NK-92 treated with Interleukin-12 subunit alpha and Interleukin-12 subunit beta, amount 100 ng/mL, for 24 hours (cell line): ENCODE measurements at regions not wholly inside any gene's neighbourhood (a gene's known extent, or its start where the extent isn't known, plus 50 kb on each side); places are given as distances from the start of the nearest gene placed in this dataset.

Experiments
- DNase-seq: peaks from one replicate; lab custom pipeline; 2025; lab: John Stamatoyannopoulos, UW

DNA sequence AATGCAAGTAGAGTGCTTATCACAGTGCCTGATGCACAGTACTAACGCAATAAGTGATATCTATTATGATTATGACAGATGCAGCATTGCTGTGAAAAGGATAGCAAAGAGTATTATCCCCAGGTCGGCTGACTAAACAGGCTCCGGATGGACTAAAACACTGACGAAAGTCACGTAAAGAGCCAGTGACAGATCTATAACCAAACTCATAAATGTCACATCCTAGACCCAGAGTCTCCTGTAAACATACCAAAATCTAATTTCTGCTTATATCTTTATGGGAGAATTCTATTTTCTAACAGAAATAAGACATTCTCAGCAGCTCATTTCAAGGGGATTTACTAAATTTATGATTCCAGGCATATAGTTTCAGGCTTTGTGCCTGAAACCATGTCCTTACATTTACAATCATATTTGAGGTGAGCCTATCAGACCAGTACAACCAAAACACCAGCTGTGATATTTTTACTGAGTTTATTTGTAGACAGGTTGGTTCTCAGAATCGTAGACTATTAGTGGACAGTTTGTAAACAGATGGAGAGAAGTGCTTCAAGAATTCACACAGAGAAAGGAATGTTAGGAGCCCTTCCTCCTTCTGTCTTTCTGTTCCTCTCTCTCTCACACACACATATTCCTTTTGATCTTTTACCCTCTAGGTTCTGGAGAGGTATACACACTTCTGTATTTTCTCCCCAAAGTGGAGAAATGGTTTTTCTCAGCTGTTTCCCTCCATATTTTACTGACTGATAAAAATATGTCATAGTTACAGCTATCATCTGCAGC is 52.4 kb upstream of the WDR26 start:
- DNase-seq, result no peak

DNA sequence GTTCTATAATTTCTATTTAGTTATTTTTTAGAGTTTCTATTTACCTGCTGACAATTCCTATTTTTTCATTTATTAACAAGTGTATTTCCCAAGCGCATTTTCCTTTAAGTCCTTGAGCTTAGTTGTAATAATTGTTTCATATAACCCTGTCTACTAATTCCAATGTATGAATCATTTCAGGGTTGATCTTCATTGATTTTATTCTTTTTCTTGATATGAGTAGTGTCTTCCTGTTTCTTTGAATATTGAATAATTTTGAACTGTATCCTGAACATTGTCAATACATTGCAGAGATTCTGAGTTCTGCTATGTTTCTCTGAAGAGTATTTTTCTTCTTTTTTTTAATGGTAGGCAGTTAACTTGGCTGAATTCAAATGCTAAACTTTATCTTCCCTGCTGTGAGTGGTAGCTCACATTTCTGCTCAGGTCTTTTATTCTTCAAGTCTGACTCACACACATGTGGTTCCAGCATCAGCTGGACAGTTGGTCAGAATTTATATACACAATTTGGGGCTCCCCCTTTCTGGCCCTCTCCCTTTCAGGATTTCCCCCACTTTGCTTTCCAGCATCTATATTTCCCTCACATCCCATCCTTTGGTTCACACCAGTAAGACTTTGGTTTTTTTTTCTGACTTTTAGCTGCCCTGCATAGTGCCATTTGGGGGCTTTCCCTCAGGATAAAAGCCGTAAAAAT is 54.4 kb upstream of the WDR26 start:
- DNase-seq, result no peak

DNA sequence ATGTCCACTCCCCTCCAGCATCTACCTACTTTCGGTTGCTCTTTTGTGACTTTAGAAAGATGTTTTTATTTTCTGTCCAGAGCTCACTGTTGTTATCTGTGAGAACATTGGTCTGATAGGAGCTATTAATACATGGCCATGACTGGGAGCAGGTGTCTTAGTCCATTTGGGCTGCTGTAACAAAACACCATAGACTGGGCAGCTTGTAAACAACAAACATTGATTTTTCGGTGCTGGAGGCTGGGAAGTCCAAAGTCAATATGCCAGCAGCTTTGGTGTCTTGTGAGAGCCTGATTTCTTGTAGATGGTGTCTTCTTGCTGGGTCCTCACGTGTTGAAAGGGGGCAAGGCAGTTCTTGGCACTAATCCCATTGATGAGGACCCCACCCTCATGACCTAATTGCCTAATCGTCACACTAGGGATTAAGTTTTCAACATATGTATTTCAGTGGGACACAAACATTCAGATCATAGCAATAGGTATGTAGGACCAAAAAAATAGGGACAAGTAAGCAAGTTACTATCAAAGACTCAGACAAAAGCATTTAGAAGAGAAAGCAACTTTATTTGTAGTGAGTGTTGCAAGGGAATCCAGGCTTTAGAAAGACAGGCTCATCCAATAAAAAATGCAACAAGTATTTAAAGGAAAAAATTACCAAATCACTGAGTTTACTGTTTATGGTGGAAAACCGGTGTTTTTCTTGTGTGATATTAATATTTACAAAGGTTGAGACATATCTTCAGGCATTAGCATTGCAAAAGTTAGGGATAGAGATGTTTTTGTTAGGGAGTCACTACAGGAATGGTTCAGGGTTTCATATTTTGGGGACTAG is 55.2 kb upstream of the WDR26 start:
- no peak for DNase-seq

DNA sequence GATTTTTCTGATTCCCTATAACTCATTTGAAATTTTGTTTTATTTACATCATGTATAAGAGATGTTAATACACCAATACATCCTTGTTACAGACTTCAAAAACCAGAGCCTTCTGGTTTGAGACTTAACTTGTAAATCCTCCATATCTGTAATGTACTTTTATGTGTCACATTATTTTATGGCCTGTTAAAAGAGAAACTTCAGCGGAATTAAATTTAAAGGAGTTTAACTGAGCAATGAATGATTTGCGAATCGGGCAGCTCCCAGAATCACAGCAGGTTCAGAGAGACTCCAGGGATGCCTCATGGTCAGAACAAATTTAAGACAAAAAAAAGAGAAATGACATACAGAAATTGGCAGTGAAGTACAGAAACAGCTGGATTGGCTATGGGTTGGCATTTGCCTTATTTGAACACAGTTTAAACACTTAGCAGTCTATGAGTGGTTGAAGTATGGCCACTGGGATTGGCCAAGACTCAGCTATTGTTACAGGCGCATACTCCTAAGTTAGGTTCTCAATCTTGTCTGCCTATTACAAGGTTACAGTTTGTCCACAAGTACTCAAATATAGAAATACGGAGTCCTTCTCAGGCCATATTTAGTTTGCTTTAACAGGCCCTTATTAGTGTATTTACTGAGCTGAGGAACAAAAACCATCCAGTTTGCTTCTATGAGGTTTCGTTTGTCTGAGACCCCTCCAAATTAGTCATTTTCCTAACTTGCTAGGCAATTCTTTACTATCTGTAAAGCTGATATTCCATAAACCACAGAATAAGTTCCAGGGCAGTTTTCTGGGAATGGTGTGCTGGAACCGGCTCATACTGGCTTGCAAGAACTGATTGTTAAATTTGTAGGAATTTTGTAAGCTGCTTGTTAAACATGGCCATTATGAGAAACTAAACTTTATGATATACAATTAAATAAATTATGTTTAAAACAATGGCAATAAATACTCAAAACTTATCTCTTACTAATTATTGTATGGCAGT is 56.2 kb upstream of the WDR26 start:
- DNase-seq, result no peak

DNA sequence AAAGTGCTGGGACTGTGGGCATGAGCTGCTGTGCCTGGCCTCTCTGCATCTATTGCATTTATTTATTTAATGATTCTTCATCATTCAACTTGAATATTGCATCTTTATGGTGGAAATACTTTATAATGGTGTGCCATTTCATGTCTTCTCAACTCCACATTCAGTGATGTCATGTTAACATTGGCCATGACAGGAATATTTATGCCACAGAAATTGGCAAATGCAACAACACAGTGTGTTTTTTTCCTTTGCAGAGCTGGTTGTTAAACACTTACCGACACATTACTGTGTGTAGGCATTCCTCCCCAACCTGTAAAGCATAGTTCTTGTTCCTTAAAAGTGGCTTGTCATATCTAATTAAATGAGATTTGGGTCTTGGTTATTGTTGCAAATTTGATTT is 57.4 kb upstream of the WDR26 start:
- no peak for DNase-seq

DNA sequence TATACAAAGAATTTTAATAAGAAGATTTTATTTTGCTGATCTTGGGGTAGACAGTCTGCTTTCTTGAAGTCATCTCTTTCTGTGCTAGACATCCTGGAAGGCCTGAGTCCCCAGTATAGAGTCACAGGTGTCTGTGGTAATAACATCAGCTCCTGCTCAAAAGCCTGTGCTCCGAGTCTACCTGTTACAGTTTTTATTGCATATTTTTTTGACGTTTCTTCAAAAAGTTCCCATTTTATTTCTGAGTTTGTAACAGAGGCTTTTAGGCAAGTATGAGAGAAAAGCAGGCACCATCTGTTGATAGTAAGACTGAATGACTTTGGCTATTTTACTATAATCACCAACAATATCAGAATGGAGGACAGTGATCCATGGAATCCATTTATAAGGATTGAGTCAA is 58.0 kb upstream of the WDR26 start:
- DNase-seq, result no peak

DNA sequence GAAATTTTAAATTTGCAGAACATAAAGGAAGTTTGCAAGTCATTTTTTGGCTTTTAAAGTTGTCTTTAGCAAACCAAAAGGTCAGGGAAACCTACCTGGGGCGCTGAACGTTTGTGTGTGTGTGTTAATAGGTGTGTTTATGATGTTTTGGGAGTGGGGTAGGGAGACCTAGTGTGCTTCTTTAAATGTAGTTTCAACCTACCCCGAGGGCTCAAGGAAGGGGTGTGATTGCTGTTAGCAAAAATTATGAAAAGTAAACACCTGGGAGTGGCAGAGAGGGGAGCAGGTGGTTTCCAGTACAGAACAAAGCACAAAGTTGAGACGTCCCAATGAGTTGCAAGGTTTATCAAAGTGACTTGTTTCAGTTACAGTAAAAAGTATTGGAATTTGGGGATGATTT is 58.7 kb upstream of the WDR26 start:
- DNase-seq, result no peak

DNA sequence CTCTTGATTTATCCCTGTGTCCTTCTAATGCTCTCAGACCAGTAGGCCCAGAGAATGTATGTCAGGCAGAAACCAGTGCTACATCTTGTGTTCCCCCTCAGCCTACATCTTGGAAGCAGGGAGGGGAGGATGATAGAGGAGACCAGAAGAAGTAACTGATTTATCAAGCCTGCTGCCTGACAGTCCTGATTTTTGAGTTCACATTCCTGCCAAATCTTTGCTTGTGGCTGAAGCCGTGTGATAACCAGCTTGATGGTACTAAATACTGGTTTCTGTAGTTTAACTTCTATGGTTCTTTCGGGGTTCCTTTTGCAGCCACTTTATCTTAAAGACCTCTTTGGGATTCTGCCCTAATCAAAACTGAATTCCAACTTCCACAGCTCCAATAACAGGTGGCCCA is 59.7 kb upstream of the WDR26 start:
- DNase-seq, result no peak

DNA sequence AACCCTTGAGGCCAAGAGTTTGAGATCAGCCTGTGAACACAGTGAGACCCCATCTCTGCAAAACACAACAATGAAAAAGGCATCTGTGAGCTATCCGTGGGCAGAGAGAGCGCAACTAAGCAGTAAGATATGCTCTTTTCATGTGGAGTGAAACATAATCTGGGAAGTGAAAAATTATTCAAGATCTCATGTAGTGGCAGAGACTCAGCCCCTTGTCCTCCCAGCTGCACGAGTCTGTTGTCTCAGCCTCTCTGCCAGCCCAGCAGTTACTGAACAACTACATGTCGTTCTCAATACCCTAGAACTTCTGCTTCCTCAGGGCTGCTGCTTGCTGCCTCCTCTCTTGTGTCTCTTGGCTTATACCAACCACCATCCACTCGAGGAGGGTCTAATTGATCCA is 61.3 kb upstream of the WDR26 start:
- DNase-seq, result no peak

DNA sequence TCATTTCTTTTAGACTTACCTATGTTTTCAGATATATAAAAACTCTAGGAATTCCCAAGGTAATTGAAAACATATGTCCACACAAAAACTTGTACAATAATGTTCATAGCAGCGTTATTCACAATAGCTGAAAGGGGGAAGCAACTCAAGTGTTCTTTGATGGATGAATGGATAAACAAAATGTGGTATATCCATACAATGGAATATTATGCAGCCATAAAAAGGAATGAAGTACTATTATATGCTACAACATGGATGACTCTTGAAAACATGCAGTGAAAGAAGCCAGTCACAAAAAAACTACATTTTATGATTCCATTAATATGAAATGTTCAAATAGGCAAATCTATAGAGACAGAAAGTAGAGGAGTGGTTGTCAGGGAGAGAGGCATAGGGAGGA is 62.2 kb upstream of the WDR26 start:
- DNase-seq, result no peak

DNA sequence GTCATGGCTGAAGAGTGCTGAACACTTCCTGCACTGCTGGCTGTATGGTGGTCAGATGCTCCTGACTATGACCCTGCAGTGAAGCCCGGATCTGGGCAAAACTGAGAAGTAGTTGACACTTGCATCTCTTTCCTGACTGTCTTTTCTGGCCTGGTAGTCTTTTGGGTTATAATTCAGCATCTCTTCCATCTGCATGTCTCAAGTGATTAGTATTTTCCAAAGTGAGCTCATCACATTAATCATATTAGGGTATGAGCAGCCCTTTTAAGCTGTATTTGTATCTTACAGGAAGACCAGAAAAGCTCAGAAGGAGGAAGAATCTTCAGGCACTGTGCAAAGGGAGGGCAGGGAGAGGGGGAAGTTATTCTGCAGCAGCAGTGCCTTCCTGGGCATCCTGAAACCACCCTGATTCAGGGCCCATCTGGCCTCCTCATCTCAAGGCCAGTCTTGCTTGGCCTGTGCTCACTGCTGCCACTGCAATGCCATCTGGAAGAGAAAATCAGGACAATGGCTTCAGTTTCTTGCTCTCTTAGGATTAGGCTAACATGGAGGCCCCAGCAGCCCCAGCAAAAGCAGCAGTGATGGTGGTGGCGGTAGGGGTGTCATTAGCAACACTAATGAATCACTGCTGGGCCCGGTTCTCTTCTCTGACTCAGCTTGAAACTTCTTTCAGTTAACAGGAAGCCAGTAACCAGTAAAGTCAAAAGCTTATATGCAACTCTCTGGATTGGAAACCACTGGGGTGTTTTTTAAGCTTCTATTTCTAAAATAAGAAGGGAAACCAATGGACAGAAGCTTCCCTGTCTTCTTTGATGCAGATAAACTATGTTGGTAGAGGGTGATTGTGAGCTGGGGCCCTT is 63.3 kb upstream of the WDR26 start:
- DNase-seq, result peak; percentile 77

DNA sequence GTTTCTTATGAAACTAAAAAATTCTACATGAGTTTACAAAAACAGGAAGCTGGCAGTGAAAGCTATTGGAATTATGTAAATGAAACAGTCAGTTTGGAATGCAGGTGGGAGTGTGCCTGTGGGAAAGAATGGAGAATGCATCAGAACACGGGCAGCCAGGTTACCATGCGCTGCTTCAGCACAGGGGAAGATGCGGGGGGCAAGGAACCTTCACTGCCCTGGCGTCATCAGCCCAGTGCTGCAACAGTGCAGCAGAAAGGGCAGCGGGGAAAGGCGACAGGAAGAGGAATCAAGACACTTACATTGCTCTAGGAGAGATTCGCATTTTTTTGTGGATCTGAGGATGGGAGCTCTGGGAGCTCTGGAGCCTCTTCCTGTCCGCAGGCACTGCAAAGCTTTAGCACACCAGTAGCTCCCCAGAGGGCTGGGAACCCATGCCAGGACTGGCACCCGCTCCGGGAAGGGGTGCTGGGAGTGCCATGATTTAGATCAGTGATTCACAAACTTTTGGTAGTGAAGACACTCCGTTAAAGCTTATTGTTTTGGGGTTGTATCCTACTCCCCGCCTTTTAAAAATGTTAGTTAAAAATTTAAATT is 64.1 kb upstream of the WDR26 start:
- peak; percentile 27 for DNase-seq

DNA sequence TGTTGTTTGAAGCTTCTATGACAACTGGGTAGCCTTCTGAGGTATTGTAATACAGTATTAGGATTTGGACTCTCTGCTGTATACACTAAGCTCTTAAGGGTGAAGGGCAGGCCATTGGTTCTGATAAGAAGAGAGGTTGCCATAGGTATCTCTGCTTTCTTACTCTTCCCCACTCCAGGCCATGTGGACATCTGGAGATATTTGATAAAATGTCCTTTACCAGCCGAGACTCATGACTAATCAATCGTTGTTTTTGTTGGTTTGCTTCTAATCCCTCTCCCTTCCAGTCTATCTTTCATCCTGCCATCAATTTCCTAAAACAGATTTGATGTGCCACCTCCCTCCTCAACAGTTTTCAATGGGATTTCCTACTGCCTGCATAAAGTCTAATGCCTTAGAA is 64.6 kb upstream of the WDR26 start:
- no peak for DNase-seq

DNA sequence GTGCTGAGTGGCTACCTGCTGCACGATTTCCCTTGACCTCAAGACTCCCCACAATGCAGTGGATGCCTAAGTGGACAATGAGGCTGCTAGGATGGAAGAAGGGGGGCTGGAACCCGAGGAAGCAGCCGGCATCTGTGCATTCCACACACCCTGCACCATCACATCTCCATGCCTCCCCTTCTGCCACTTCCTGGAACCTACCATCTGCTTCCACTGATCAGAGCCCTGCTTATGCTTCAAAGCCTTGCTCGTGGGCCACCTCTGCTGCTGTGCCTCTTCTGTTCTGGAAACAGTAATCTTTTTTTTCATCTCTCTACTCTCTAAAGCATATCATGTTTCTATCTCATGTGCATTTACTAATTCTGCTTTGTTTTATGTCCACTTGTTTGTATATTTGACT is 66.2 kb upstream of the WDR26 start:
- DNase-seq, result no peak

DNA sequence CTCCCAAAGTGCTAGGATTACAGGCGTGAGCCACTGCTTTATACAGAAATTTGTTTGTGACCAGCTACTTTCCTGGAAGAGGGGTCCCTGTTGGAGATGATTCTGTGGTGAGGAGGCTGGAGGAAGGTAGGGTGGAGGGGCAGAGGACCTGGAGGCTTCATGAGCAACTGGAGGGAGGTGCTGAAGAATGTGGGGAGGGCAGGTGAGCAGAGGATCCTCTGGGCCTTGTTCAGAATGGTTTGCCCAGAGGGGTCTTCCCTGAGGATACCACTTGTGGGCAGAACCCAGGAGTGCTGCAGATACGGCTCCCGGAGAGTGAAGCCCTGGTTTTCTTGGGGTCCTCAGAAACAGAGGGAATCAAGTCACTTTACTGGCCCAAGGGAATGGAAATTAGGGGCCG is 67.2 kb upstream of the WDR26 start:
- no peak for DNase-seq

DNA sequence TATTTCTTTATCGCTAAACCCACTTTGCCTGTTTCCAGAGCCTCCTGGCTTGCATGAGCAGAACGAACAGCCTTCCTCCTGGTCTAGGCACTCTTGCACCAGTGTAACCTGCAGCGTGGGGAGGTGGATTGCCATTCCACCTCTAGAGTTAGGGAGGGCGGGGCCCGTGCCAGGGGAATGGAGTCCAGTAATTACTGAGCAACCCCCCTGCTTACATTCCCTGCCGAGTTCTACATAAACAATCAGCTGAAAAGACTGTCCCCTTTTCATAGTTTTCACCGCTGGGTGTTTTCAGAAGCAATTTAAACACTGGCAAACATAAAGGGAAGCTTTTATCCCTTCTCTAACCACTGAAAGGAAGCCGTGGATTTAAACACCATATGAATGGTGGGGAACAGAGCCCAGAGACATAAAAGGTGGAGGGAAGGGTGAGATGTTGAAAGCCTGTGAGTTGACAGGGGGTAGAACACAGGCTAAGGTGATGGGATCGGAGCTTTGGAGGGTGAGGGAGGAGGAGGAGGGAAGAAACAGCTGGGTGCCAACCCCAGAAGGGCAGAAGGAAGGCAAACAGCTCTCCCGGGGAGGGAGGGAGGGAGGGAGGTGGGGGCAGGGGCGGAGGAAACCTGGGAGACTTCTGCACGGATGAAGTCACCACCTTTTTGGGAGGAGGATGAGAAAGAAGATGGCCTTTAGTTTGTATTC is 68.0 kb upstream of the WDR26 start:
- no peak for DNase-seq

DNA sequence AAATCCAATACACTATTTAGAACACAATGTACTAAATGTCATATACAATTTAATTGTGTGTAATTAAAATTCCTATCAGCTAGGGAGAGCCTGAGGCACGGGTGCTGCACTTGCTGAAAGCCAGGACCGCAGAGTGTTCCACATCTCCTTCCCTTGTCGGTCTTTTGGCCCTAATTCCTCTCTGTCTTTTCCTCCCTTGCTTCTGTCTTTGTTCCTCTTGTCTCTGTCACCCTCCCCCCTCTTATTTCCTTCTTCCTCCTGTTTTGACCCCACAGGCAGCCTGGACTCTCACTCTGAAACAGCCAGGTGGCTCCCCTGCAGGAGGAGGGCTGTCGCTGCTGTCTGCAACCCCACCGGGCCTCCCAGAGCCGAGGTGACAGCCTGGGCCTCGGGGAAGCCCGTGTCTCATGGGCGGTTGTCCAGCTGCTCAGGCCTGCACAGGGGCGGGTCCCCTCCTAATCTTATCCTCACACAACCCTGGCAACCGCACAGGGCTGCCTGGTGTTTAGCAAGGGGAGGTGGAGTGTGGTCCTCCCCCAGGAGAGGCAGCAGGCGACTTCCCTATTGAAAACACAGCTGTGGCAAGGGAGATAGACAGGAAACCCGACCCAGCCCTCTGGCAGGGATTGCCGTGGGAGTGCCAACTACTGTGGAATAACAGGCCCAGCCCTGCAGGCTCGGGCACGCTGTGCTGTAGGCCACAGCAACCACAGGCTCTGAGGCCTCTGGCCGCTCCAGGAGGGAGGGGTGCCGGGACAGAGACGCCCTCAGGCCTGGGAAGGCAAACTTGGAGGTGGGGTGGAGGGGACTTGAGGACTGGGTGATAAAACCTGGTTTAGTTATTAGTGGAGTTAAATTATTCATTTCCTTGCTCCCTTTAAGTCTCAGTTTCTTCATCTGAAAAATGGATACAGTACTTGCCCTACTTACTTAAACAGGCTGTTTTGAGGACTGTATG is 68.8 kb upstream of the WDR26 start:
- no peak for DNase-seq

DNA sequence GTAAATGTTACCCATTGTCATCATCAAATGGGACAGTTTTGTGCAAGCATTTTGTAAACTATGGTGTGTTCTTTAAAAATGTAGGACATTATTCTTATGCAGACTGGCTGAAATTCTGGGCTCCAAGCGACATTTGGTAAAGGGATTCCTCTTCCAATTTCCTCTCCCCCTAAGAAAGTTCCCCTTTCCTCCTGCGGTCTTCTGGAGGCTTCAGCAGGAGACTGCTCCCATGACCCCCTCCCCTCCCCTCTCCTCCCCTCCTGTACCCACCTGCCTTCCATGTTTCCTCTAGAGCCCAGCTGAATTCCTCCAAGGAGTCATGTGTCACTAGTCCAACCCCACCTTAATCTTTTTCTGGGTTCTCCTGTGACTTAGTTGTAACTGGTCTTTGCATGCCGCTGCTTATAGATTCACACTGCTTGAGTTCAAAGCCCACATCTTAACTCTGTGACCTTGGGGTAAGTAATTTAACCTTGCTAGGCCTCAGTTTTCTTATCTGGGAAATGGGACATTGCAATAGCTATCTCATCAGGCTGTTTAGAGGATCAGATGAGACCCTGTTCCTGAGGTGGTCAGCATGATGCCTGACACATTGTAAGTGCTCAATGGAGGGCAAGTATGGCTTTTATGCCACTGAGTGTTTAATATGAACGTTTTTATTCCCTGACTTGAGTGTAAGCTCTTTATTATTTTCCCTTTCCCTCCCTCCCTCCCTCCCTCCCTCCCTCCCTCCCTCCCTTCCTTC is 69.9 kb upstream of the WDR26 start:
- no peak for DNase-seq
